ENCODE measurements at regions not wholly inside any gene's neighbourhood (a gene's known extent, or its start where the extent isn't known, plus 50 kb on each side); places are given as distances from the start of the nearest gene placed in this dataset.

GRCh38 chrX:109934434-109934833, 68.5 kb upstream of the TMEM164 start:
- DNase-seq, result no peak

- no peak for DNase-seq
Measured at GRCh38 chrX:109934935-109935334, 68.0 kb upstream of the TMEM164 start.

- no peak for DNase-seq
Measured at GRCh38 chrX:109936114-109936513, 66.8 kb upstream of the TMEM164 start.

- DNase-seq, result no peak
Measured at GRCh38 chrX:109936598-109936997, 66.3 kb upstream of the TMEM164 start.

GRCh38 chrX:109939498-109939897, 63.4 kb upstream of the TMEM164 start:
- DNase-seq, result no peak

GRCh38 chrX:109940411-109940810, 62.5 kb upstream of the TMEM164 start:
- DNase-seq, result no peak

GRCh38 chrX:109943092-109943739, 59.7 kb upstream of the TMEM164 start:
- no peak for DNase-seq

GRCh38 chrX:109943740-109944092, 59.2 kb upstream of the TMEM164 start:
- DNase-seq, result no peak

- peak; percentile 11 for DNase-seq
Measured at GRCh38 chrX:109952050-109952449, 50.9 kb upstream of the TMEM164 start.

- DNase-seq, result no peak
Measured at GRCh38 chrX:109952985-109953905, 49.7 kb upstream of the TMEM164 start.
